Trophoblast cell (in vitro differentiated cells and primary cell): ENCODE measurements at regions not wholly inside any gene's neighbourhood (a gene's known extent, or its start where the extent isn't known, plus 50 kb on each side); places are given as distances from the start of the nearest gene placed in this dataset.

Source experiments
- DNase-seq, 2 donors: peaks; one replicate each; pipeline ENCODE4 v3.0.0-alpha.2; 2016
- H2AFZ ChIP-seq: 2 replicates; pipeline ENCODE4 v1.6.1; 2013; ENCODE audit warnings: low read length, moderate library complexity, mild to moderate bottlenecking; ENCODE audit not compliant: insufficient read depth, poor library complexity
- H2AK5ac ChIP-seq: 2 replicates; pipeline ENCODE4 v1.6.1; 2013; ENCODE audit warnings: mild to moderate bottlenecking, low read length
- H2BK120ac ChIP-seq: 2 replicates; pipeline ENCODE4 v1.6.1; 2013; ENCODE audit warnings: low read length, mild to moderate bottlenecking, moderate library complexity; ENCODE audit not compliant: insufficient read depth, poor library complexity
- H2BK12ac ChIP-seq: 2 replicates; pipeline ENCODE4 v1.6.1; 2013; ENCODE audit warnings: mild to moderate bottlenecking, low read length, moderate library complexity
- H2BK5ac ChIP-seq: 2 replicates; pipeline ENCODE4 v1.6.1; 2013; ENCODE audit warnings: low read length, low read depth, moderate library complexity, mild to moderate bottlenecking; ENCODE audit not compliant: poor library complexity
- H3K14ac ChIP-seq: 2 replicates; pipeline ENCODE4 v1.6.1; 2013; ENCODE audit warnings: mild to moderate bottlenecking, low read length
- H3K18ac ChIP-seq: 2 replicates; pipeline ENCODE4 v1.6.1; 2013; ENCODE audit warnings: mild to moderate bottlenecking, low read length
- H3K23ac ChIP-seq: 2 replicates; pipeline ENCODE4 v1.6.1; 2013; ENCODE audit warnings: low read length
- H3K27ac ChIP-seq: 2 replicates; pipeline ENCODE4 v1.5.1; 2013; ENCODE audit warnings: low read depth, mild to moderate bottlenecking, inconsistent platforms, low read length, moderate library complexity
- H3K27me3 ChIP-seq: 2 replicates; pipeline ENCODE4 v1.6.1; 2013; ENCODE audit warnings: inconsistent platforms, mild to moderate bottlenecking, low read length, moderate library complexity; ENCODE audit not compliant: insufficient read depth
- H3K36me3 ChIP-seq, 2 experiments: 1 replicate in 1 of 2; 2 replicates in 1 of 2; pipeline ENCODE4 v1.6.1; 2013; ENCODE audit warnings: low read length in 2 of 2, mild to moderate bottlenecking in 2 of 2, moderate library complexity in 1 of 2; ENCODE audit not compliant: insufficient read depth in 2 of 2, control insufficient read depth in 1 of 2
- H3K4ac ChIP-seq: 2 replicates; pipeline ENCODE4 v1.6.1; 2013; ENCODE audit warnings: low read depth, mild to moderate bottlenecking, low read length, moderate library complexity
- H3K4me1 ChIP-seq, 2 experiments: 1 replicate in 1 of 2; 2 replicates in 1 of 2; pipeline ENCODE4 v1.6.1; 2013; ENCODE audit warnings: low read length in 2 of 2, mild to moderate bottlenecking in 2 of 2, moderate library complexity in 1 of 2; ENCODE audit not compliant: insufficient read depth in 2 of 2, control insufficient read depth in 1 of 2
- H3K4me2 ChIP-seq: 2 replicates; pipeline ENCODE4 v1.6.1; 2013; ENCODE audit warnings: inconsistent platforms, mild to moderate bottlenecking, low read length, moderate library complexity
- H3K4me3 ChIP-seq: 2 replicates; pipeline ENCODE4 v1.5.1; 2013; ENCODE audit warnings: mild to moderate bottlenecking, low read depth, low read length, inconsistent platforms
- H3K79me1 ChIP-seq: one replicate; pipeline ENCODE4 v1.6.1; 2013; ENCODE audit warnings: low read length
- H3K79me2 ChIP-seq: 2 replicates; pipeline ENCODE4 v1.6.1; 2013; ENCODE audit warnings: low read length, mild to moderate bottlenecking; ENCODE audit not compliant: control insufficient read depth, insufficient read depth, poor library complexity
- H3K9ac ChIP-seq: 2 replicates; pipeline ENCODE4 v1.6.1; 2013; ENCODE audit warnings: mild to moderate bottlenecking, low read length
- H3K9me3 ChIP-seq: 2 replicates; pipeline ENCODE4 v1.6.1; 2013; ENCODE audit warnings: low read depth, mild to moderate bottlenecking, control low read depth, inconsistent platforms, low read length; ENCODE audit not compliant: insufficient read depth
- H4K12ac ChIP-seq: 2 replicates; pipeline ENCODE4 v1.6.1; 2013; ENCODE audit warnings: low read depth, mild to moderate bottlenecking, low read length, moderate library complexity
- H4K8ac ChIP-seq: 2 replicates; pipeline ENCODE4 v1.6.1; 2013; ENCODE audit warnings: low read depth, mild to moderate bottlenecking, low read length, moderate library complexity
- H4K91ac ChIP-seq: one replicate; pipeline ENCODE4 v1.6.1; 2013; ENCODE audit warnings: low read depth, mild to moderate bottlenecking, low read length, moderate library complexity
- WGBS: extraction: QIAGEN DNeasy Blood & Tissue Kit; methylation state at CpG from one replicate; pipeline ENCODE4 v1.1.7; 2013; ENCODE audit warnings: missing lambda C conversion rate; ENCODE audit not compliant: insufficient read length, insufficient coverage; ENCODE audit errors: extremely low coverage; 5-methylcytosine and 5-hydroxymethylcytosine counted together

DNA sequence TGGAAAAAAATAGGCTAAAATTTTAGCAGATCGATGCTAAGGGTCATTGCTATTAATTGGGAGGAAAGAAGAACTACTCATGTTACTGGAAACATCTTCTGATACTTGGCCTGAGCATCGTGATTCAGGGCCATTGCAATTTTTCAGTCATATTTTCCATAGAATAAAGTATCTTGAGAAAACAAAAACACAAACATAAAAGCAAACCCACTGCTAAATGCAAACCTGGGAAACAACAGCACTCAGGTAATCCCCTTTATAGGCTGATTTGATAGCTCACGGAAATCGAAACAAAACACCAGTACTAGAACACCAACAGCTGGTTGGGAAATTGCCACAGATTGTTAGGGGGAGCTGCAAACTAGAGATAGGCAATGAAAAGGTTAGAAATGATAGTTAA lies 172.9 kb upstream of the ESRRG start:
- Histone ChIP-seq H3K4me3 (no peak overlapping the region), H3K4ac (no peak overlapping the region), H2AK5ac (no peak overlapping the region), H4K12ac (no peak overlapping the region), H2BK120ac (no peak overlapping the region), H2BK5ac (no peak overlapping the region), H3K4me1 (no peaks in the 10 kb centered on the region), H3K23ac (no peak overlapping the region), H3K9me3 (no peaks in the 10 kb centered on the region), H4K8ac (no peak overlapping the region), H3K4me2 (no peak overlapping the region), H3K14ac (no peak overlapping the region), H3K27me3 (no peaks in the 10 kb centered on the region), H3K79me1 (no peaks in the 10 kb centered on the region), H3K27ac (no peak overlapping the region), H4K91ac (no peak overlapping the region), H3K36me3 (no peaks in the 10 kb centered on the region), H2BK12ac (no peak overlapping the region), H3K18ac (no peak overlapping the region), H2AFZ (no peak overlapping the region), H3K9ac (no peak overlapping the region), H3K79me2 (no peaks in the 10 kb centered on the region)
- no peak for DNase-seq
- no CpG with 5 or more reads among the region's 4 CpGs for WGBS

DNA sequence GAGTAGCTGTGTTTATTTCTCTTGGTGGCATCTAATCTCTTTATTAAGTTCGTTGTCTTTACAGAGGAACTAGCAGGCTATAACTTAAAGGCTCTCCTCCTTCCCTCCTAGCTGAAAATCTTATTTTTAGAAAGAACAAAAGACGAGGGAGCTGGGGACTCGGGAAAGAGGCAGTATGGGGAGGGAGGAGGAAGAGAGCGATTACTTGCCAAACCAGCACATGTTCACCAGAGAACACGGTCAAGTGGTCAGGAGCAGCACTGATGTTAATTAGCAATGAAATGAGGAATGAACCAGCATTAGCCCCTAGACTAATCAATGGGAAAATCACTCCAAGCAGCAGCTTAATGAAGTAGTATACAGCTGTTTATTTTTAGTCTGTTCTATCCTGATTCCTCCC lies 171.3 kb upstream of the ESRRG start:
- Histone ChIP-seq H3K18ac (no peak overlapping the region), H2BK5ac (no peak overlapping the region), H3K4me3 (no peak overlapping the region), H3K14ac (no peak overlapping the region), H3K4me2 (no peak overlapping the region), H2BK12ac (no peak overlapping the region), H3K9ac (no peak overlapping the region), H4K12ac (no peak overlapping the region), H3K4ac (no peak overlapping the region), H2BK120ac (no peak overlapping the region), H3K4me1 (no peaks in the 10 kb centered on the region), H3K27ac (no peak overlapping the region), H4K8ac (no peak overlapping the region), H3K36me3 (no peaks in the 10 kb centered on the region), H4K91ac (no peak overlapping the region), H3K27me3 (no peaks in the 10 kb centered on the region), H3K79me1 (no peaks in the 10 kb centered on the region), H3K23ac (no peak overlapping the region), H2AFZ (no peak overlapping the region), H3K9me3 (no peaks in the 10 kb centered on the region), H2AK5ac (no peak overlapping the region), H3K79me2 (no peaks in the 10 kb centered on the region)
- no CpG with 5 or more reads among the region's 5 CpGs for WGBS
- DNase-seq: no peak

DNA sequence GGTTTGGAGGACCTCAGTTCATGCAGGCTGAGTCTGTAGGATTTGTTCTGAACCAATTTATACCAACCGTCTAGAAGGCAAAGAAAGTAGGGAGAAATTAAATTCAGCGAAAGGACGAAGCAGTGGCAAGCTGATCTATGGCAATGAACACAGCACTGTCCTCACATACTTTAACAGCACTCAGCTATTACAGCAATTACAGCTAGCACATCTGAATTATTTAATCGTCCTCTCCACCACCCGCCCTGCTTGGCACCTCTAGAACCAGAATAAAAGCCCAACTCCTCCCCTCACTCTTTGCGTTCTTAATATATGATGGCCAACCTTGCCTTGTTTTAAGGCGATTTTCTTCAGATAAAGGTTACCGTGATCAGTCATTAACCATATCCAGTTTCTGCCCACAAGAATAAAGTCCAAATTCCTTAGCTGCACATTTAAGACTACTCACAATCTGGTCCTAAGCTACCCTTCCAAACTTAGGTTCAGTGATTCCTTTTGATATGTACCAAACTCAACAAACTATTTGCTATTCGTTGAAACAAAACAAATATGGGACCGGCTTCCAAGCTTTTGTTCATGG lies 169.4 kb upstream of the ESRRG start:
- H3K79me1 ChIP-seq: no peaks in the 10 kb centered on the region

DNA sequence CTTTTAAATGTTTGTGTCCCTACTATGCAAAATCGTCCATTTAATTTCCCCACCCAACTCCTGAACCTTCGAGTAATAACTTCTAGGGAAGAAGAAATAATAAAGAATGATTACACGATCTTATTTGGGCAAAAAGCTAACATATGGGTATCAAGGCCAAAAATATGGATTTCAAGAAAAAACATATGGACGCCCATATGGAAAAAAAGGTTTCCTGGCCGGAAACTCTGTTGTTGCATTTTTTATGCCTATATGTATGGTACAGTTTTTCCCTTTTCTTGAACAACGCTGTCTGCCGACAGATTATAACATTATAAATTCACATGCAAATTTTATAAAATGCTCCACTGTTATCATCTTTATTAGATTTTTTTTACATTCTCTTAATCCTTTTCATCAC lies 167.6 kb upstream of the ESRRG start:
- Histone ChIP-seq H3K14ac (no peak overlapping the region), H3K27me3 (no peaks in the 10 kb centered on the region), H4K12ac (no peak overlapping the region), H3K4me2 (no peak overlapping the region), H2BK12ac (no peak overlapping the region), H2AK5ac (no peak overlapping the region), H3K4me1 (no peaks in the 10 kb centered on the region), H4K91ac (no peak overlapping the region), H3K4me3 (no peak overlapping the region), H2BK120ac (no peak overlapping the region), H3K9me3 (no peaks in the 10 kb centered on the region), H3K23ac (no peak overlapping the region), H3K79me1 (no peaks in the 10 kb centered on the region), H2BK5ac (no peak overlapping the region), H2AFZ (no peak overlapping the region), H4K8ac (no peak overlapping the region), H3K79me2 (no peaks in the 10 kb centered on the region), H3K18ac (no peak overlapping the region), H3K9ac (no peak overlapping the region), H3K4ac (no peak overlapping the region), H3K36me3 (no peaks in the 10 kb centered on the region), H3K27ac (no peak overlapping the region)
- DNase-seq: no peak
- WGBS: no CpG with 5 or more reads among the region's 7 CpGs

More for the DNA sequence above, 169.4 kb upstream of the ESRRG start:
- Histone ChIP-seq H3K9ac (no peak overlapping the region), H3K14ac (no peak overlapping the region), H3K4me1 (no peaks in the 10 kb centered on the region), H2BK5ac (no peak overlapping the region), H3K4ac (no peak overlapping the region), H3K27me3 (no peaks in the 10 kb centered on the region), H3K9me3 (no peaks in the 10 kb centered on the region), H3K36me3 (no peaks in the 10 kb centered on the region), H2AK5ac (no peak overlapping the region), H2BK12ac (no peak overlapping the region), H3K18ac (no peak overlapping the region), H3K23ac (no peak overlapping the region), H4K12ac (no peak overlapping the region), H3K27ac (no peak overlapping the region), H2AFZ (no peak overlapping the region), H3K4me2 (no peak overlapping the region), H3K4me3 (no peak overlapping the region), H4K8ac (no peak overlapping the region), H2BK120ac (no peak overlapping the region), H4K91ac (no peak overlapping the region), H3K79me2 (no peaks in the 10 kb centered on the region)
- no CpG with 5 or more reads among the region's 10 CpGs for WGBS
- no peak for DNase-seq
